Bronchial epithelial cell (primary cell): ENCODE measurements at regions not wholly inside any gene's neighbourhood (a gene's known extent, or its start where the extent isn't known, plus 50 kb on each side); places are given as distances from the start of the nearest gene placed in this dataset.

Experiments used
- DNase-seq: peaks from one replicate; pipeline ENCODE4 v3.0.0-alpha.2; 2010; ENCODE audit warnings: low read depth
- FAIRE-seq: peaks from 2 replicates; lab custom pipeline; 2011; peaks lifted over from hg19 to GRCh38; lab: Jason Lieb, UNC
- H3K27me3 ChIP-seq: 2 replicates; pipeline ENCODE4 v1.5.1; 2011; ENCODE audit warnings: low read length; ENCODE audit not compliant: control insufficient read depth, insufficient read depth
- H3K36me3 ChIP-seq: 2 replicates; pipeline ENCODE4 v1.5.1; 2011; ENCODE audit warnings: low read length; ENCODE audit not compliant: control insufficient read depth, insufficient read depth
- H3K4me3 ChIP-seq: 2 replicates; pipeline ENCODE4 v1.5.1; 2011; ENCODE audit warnings: mild to moderate bottlenecking, low read depth, low read length, control low read depth
- TF ChIP-seq, protein P1 (sequence below): IDR thresholded peaks from 2 replicates; pipeline ENCODE4 v1.5.1; 2011; ENCODE audit warnings: mild to moderate bottlenecking, moderate library complexity, low read length, control low read depth, inconsistent platforms; ENCODE audit not compliant: insufficient read depth, severe bottlenecking

DNA sequence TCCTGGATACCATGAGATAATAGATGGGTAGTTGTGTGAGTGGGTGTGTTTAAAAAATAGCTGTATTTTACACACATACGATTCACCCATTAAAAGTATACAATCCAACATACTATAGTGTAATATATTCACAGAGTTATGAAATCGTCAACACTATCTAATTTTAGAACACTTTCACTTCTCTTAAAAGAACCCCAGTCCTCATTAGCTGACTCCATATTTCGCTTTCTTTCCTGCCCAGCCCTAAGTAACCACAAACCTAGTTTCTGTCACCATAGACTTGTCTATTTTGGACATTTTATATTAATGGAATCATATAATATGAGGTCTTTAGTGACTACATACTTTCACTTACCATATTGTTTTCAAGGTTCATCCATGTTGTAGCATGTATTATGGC is 63.8 kb upstream of the S1PR3 start:
- Histone ChIP-seq H3K4me3 (no peak overlapping the region), H3K36me3 (no peaks in the 10 kb centered on the region), H3K27me3 (no peaks in the 10 kb centered on the region)
- DNase-seq = no peak
- FAIRE-seq = no peak
- TF ChIP-seq, protein P1, sequence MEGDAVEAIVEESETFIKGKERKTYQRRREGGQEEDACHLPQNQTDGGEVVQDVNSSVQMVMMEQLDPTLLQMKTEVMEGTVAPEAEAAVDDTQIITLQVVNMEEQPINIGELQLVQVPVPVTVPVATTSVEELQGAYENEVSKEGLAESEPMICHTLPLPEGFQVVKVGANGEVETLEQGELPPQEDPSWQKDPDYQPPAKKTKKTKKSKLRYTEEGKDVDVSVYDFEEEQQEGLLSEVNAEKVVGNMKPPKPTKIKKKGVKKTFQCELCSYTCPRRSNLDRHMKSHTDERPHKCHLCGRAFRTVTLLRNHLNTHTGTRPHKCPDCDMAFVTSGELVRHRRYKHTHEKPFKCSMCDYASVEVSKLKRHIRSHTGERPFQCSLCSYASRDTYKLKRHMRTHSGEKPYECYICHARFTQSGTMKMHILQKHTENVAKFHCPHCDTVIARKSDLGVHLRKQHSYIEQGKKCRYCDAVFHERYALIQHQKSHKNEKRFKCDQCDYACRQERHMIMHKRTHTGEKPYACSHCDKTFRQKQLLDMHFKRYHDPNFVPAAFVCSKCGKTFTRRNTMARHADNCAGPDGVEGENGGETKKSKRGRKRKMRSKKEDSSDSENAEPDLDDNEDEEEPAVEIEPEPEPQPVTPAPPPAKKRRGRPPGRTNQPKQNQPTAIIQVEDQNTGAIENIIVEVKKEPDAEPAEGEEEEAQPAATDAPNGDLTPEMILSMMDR = no peak

- TF ChIP-seq, protein P1 = no peak
- H3K36me3 ChIP-seq = no peaks in the 10 kb centered on the region
- DNase-seq (no peak), FAIRE-seq (no peak)
- H3K27me3 ChIP-seq = no peaks in the 10 kb centered on the region
- H3K4me3 ChIP-seq = no peak overlapping the region
These were observed 60.6 kb upstream of the S1PR3 start for GRCh38 chr9:88930716-88931115.

DNA sequence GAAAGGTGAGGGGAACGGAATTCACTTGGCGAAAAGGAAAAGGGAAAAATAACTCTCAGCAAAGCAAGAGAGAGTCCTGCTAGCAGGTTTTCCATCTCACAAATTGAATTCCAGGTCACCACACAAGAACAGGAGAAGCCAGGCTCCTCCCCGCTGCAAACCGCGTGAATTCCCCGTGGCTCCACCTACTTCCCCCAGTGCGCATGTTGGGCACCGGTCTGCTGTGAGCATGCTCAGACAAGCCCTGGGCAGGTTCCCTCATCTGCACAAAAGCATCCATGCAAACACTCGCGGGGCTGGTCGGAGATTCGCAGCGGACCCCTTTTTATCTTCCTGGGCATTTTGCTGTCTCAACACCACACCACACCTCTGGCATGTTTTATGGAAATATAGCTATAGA is 58.5 kb upstream of the S1PR3 start:
- no peak for FAIRE-seq

GRCh38 chr9:88933607-88934379 is 57.5 kb upstream of the S1PR3 start:
- DNase-seq = no peak
- H3K27me3 ChIP-seq = no peaks in the 10 kb centered on the region
- FAIRE-seq = no peak
- H3K36me3 ChIP-seq = no peaks in the 10 kb centered on the region
- no peak overlapping the region for H3K4me3 ChIP-seq
- TF ChIP-seq, protein P1 = no peak

More for the DNA sequence above, 58.5 kb upstream of the S1PR3 start:
- TF ChIP-seq, protein P1 = no peak
- Histone ChIP-seq H3K36me3 (no peaks in the 10 kb centered on the region), H3K4me3 (no peak overlapping the region), H3K27me3 (no peaks in the 10 kb centered on the region)
- no peak for DNase-seq

DNA sequence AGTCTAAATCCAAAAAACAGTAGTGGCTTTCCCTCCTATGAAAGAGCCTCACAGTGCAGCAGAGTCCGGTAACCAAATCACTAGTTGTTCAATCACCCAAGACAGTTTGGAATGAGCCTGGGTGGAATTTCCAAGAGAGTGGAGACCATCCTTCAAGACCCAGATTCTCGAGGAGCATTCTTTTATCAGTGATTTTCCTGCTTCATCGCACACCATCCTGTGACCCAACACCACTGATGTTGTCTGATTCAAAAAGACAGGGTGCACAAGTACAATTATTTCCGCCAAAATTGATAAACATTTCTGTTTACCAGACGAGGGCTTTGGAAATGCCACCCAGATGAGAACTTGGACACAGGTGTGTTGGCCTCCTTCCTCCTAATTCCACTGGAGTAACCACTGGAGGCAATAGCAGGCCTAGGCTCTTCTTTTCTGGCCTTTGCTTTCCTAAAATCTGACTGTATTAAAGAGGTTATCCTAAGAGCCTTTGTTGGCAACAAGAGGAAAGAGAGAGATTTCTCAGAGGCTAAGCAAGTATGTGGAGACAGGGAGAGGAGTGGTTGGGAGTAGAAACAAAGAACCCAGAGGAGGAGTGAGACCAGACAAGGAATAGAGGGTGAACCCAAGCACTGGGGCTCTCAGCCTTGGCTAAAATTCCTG is 56.3 kb upstream of the S1PR3 start:
- FAIRE-seq (no peak), DNase-seq (no peak)
- no peak overlapping the region for H3K4me3 ChIP-seq
- no peaks in the 10 kb centered on the region for H3K36me3 ChIP-seq
- TF ChIP-seq, protein P1 = no peak
- H3K27me3 ChIP-seq = no peaks in the 10 kb centered on the region
